Stimulated activated CD4-positive, alpha-beta T cell treated with anti-CD3 and anti-CD28 coated beads, Interleukin-1b, Interleukin-23, amount 100 ng/mL, for 4 hours (primary cell): ENCODE measurements at regions not wholly inside any gene's neighbourhood (a gene's known extent, or its start where the extent isn't known, plus 50 kb on each side); places are given as distances from the start of the nearest gene placed in this dataset.

Experiments used
- DNase-seq, 2 donors: peaks; one replicate each; pipeline ENCODE4 v3.0.0-alpha.2; 2020; ENCODE audit warnings: low read depth in 2 of 2

GRCh38 chr22:48551716-48552268, 1275.9 kb downstream of the BRD1 start:
- DNase-seq, result no peak

GRCh38 chr22:48551061-48551460, 1276.6 kb downstream of the BRD1 start:
- no peak for DNase-seq

- DNase-seq, result no peak
Measured at GRCh38 chr22:48548391-48548790, 1279.3 kb downstream of the BRD1 start.

GRCh38 chr22:48547971-48548370, 1279.7 kb downstream of the BRD1 start:
- no peak for DNase-seq

GRCh38 chr22:48546653-48547424, 1280.8 kb downstream of the BRD1 start:
- DNase-seq, result no peak

- DNase-seq, result no peak
Measured at GRCh38 chr22:48545987-48546386, 1281.7 kb downstream of the BRD1 start.

GRCh38 chr22:48541401-48542098, 1286.1 kb downstream of the BRD1 start:
- DNase-seq, result no peak

GRCh38 chr22:48539261-48539660, 1288.4 kb downstream of the BRD1 start:
- no peak for DNase-seq

GRCh38 chr22:48538291-48538820, 1289.3 kb downstream of the BRD1 start:
- DNase-seq, result no peak

- no peak for DNase-seq
Measured at GRCh38 chr22:48537343-48537680, 1290.4 kb downstream of the BRD1 start.

- no peak for DNase-seq
Measured at GRCh38 chr22:48536541-48537342, 1290.9 kb downstream of the BRD1 start.

- DNase-seq, result no peak
Measured at GRCh38 chr22:48535868-48536540, 1291.7 kb downstream of the BRD1 start.

- no peak for DNase-seq
Measured at GRCh38 chr22:48534395-48534958, 1293.2 kb downstream of the BRD1 start.

- no peak for DNase-seq
Measured at GRCh38 chr22:48532986-48533385, 1294.7 kb downstream of the BRD1 start.

GRCh38 chr22:48531761-48532435, 1295.8 kb downstream of the BRD1 start:
- DNase-seq, result no peak

- no peak for DNase-seq
Measured at GRCh38 chr22:48531108-48531507, 1296.6 kb downstream of the BRD1 start.

- DNase-seq, result no peak
Measured at GRCh38 chr22:48530666-48531065, 1297.0 kb downstream of the BRD1 start.

GRCh38 chr22:48528221-48528915, 1299.3 kb downstream of the BRD1 start:
- no peak for DNase-seq

GRCh38 chr22:48523761-48524160, 1303.9 kb downstream of the BRD1 start:
- DNase-seq, result no peak

- no peak for DNase-seq
Measured at GRCh38 chr22:48523091-48523490, 1304.6 kb downstream of the BRD1 start.
